ENCODE measurements at regions not wholly inside any gene's neighbourhood (a gene's known extent, or its start where the extent isn't known, plus 50 kb on each side); places are given as distances from the start of the nearest gene placed in this dataset.

DNA sequence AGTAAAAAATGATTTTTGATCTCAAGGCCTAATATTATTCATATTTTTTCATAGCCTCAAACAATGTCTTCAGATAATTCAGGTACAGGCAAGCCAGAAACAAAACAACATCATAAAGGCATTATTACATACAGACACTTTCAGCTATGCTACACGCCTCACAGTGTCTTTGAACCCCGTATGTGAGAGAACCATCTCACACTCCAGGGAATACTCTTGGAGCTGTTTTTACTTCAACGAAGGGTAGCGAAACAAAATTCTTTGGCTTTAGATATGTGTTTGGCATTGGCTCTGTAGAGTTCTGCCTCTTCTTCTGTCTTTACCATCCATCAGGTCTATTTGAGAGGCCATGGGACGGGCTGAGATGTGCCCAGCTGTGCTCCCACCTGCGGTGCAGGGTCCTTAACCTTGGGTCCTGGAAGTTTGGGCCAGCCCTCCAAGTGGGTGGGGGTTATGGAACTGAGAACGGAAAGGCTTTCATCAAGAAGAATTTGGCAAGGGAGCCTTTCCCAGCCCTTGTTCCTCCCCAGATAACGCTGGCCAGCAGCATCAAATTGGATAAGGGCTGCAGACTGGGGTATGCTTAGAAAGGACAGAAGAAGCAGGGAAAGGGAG is 276.9 kb downstream of the TCF7L2 start:
- H3K27me3 ChIP-seq (ENCODE audit: control insufficient read depth, insufficient read depth, low read length, poor library complexity, severe bottlenecking), result peaks cover 7% of the 10 kb centered on the region
- Mint-ChIP-seq H3K27me3 (ENCODE audit: insufficient read depth) (peaks cover 28% of the 10 kb centered on the region), H3K9me3 (no peaks in the 10 kb centered on the region), H3K36me3 (ENCODE audit: low read depth) (no peaks in the 10 kb centered on the region), H3K4me3 (no peak overlapping the region), H3K4me1 (peaks cover 11% of the 10 kb centered on the region), H3K27ac (no peak overlapping the region)
- no peaks in the 10 kb centered on the region for H3K9me3 ChIP-seq (ENCODE audit: control insufficient read depth, low read length)
- WGBS, 2 experiments (ENCODE audit: insufficient coverage in 1 of 2, insufficient read length in 1 of 2), result 90 to 97% methylated on average over 6 to 8 of the region's 8 CpGs
- H3K4me3 ChIP-seq (ENCODE audit: low read length), result no peak overlapping the region
- no peak overlapping the region for H3K9ac ChIP-seq (ENCODE audit: extremely low read depth, low read length, poor library complexity, severe bottlenecking)
- DNase-seq, result peak; percentile 32
- TF ChIP-seq, protein P1, sequence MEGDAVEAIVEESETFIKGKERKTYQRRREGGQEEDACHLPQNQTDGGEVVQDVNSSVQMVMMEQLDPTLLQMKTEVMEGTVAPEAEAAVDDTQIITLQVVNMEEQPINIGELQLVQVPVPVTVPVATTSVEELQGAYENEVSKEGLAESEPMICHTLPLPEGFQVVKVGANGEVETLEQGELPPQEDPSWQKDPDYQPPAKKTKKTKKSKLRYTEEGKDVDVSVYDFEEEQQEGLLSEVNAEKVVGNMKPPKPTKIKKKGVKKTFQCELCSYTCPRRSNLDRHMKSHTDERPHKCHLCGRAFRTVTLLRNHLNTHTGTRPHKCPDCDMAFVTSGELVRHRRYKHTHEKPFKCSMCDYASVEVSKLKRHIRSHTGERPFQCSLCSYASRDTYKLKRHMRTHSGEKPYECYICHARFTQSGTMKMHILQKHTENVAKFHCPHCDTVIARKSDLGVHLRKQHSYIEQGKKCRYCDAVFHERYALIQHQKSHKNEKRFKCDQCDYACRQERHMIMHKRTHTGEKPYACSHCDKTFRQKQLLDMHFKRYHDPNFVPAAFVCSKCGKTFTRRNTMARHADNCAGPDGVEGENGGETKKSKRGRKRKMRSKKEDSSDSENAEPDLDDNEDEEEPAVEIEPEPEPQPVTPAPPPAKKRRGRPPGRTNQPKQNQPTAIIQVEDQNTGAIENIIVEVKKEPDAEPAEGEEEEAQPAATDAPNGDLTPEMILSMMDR (conservative IDR thresholded peaks at IDR 0.05), result no peak
- H3K4me1 ChIP-seq (ENCODE audit: control insufficient read depth, insufficient read depth, low read length), result no peaks in the 10 kb centered on the region
- no peaks in the 10 kb centered on the region for H3K36me3 ChIP-seq (ENCODE audit: control insufficient read depth, insufficient read depth, low read length)
- no peak overlapping the region for H3K27ac ChIP-seq (ENCODE audit: low read depth, low read length)

DNA sequence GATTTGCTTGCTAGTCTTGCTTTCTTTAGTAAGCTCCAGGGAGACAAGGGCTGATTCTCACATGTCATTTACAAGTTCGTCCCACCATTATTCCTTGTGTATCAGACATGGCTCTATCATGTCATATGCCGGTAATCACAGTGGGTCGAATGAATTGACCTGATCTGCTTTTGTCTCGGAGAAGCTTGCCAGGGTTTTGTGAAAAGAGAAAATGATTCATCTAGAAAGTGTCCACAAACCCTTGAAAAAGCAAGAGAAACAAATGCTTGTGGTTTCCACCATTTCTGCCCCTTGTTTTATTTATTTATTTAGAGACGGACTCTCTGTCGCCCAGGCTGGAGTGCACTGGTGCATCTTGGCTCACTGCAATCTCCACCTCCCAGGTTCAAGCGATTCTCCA is 278.5 kb downstream of the TCF7L2 start:
- Mint-ChIP-seq H3K27ac (no peak overlapping the region), H3K4me1 (peaks cover 7% of the 10 kb centered on the region), H3K4me3 (no peak overlapping the region), H3K36me3 (ENCODE audit: low read depth) (no peaks in the 10 kb centered on the region), H3K27me3 (ENCODE audit: insufficient read depth) (peaks cover 16% of the 10 kb centered on the region), H3K9me3 (no peaks in the 10 kb centered on the region)
- Histone ChIP-seq H3K36me3 (ENCODE audit: control insufficient read depth, insufficient read depth, low read length) (no peaks in the 10 kb centered on the region), H3K27me3 (ENCODE audit: control insufficient read depth, insufficient read depth, low read length, poor library complexity, severe bottlenecking) (peaks cover 5% of the 10 kb centered on the region), H3K27ac (ENCODE audit: low read depth, low read length) (no peak overlapping the region), H3K4me1 (ENCODE audit: control insufficient read depth, insufficient read depth, low read length) (no peaks in the 10 kb centered on the region), H3K4me3 (ENCODE audit: low read length) (no peak overlapping the region), H3K9ac (ENCODE audit: extremely low read depth, low read length, poor library complexity, severe bottlenecking) (no peak overlapping the region), H3K9me3 (ENCODE audit: control insufficient read depth, low read length) (no peaks in the 10 kb centered on the region)
- 96 to 98% methylated on average over 7 of the region's 7 CpGs for WGBS, 2 experiments (ENCODE audit: insufficient coverage in 1 of 2, insufficient read length in 1 of 2)
- TF ChIP-seq, protein P1 (conservative IDR thresholded peaks at IDR 0.05), result no peak
- peak; percentile 13 for DNase-seq

DNA sequence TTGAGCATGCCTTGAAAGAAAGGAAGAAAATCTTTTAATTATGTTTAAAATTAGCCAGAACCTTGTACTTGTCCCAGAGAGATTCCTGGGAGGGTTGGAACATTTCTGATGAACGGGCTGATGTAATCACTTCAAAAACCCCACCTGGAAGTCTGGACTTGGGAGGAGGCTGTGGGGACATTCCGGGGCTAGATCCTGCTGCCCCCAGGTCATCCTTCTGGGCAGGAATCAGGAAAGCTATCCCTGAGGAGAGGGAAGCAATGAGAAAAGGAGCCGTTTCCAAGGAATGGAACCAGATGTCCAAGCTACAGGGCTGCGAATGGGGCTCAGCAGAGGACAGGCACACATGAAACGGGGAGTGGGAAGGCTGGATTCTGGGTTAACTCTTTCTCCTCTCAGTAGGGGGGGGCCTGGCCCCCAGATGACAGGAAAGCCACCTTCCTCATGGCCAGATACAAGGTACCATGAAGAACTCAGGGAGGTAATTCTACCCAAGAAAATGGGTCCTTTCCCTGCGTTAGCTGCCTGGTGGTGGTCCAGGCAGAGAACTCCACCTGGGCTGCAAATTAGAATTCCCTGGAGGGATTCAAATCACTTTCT is 280.1 kb downstream of the TCF7L2 start:
- Histone ChIP-seq H3K4me3 (ENCODE audit: low read length) (no peak overlapping the region), H3K9me3 (ENCODE audit: control insufficient read depth, low read length) (no peaks in the 10 kb centered on the region), H3K36me3 (ENCODE audit: control insufficient read depth, insufficient read depth, low read length) (no peaks in the 10 kb centered on the region), H3K27me3 (ENCODE audit: control insufficient read depth, insufficient read depth, low read length, poor library complexity, severe bottlenecking) (no peaks in the 10 kb centered on the region), H3K27ac (ENCODE audit: low read depth, low read length) (no peak overlapping the region), H3K4me1 (ENCODE audit: control insufficient read depth, insufficient read depth, low read length) (no peaks in the 10 kb centered on the region), H3K9ac (ENCODE audit: extremely low read depth, low read length, poor library complexity, severe bottlenecking) (no peak overlapping the region)
- Mint-ChIP-seq H3K36me3 (ENCODE audit: low read depth) (no peaks in the 10 kb centered on the region), H3K4me1 (peaks cover 7% of the 10 kb centered on the region), H3K9me3 (no peaks in the 10 kb centered on the region), H3K27me3 (ENCODE audit: insufficient read depth) (peaks cover 7% of the 10 kb centered on the region), H3K27ac (no peak overlapping the region), H3K4me3 (no peak overlapping the region)
- TF ChIP-seq, protein P1 (conservative IDR thresholded peaks at IDR 0.05), result no peak
- DNase-seq, result no peak
- 84 to 91% methylated on average over 4 to 6 of the region's 6 CpGs for WGBS, 2 experiments (ENCODE audit: insufficient coverage in 1 of 2, insufficient read length in 1 of 2)
